ENCODE measurements at regions not wholly inside any gene's neighbourhood (a gene's known extent, or its start where the extent isn't known, plus 50 kb on each side); places are given as distances from the start of the nearest gene placed in this dataset.

- TF ChIP-seq CTCF (IDR thresholded peaks at IDR 0.05) = no peak
- TF ChIP-seq POLR2A (IDR thresholded peaks at IDR 0.05) = no peak
Measured at GRCh38 chr13:105118426-105118985, 1417.0 kb downstream of the EFNB2 start.
